SK-N-SH treated with all-trans-retinoic acid at 6 μM for 48 hours (cell line): ENCODE measurements at regions not wholly inside any gene's neighbourhood (a gene's known extent, or its start where the extent isn't known, plus 50 kb on each side); places are given as distances from the start of the nearest gene placed in this dataset.

ENCODE experiments used
- ATAC-seq: fragments of 200-7000 bp; cut with Tn5 transposase; 3 replicates; pipeline ENCODE4 v1.9.1; 2020; ENCODE audit warnings: mild to moderate bottlenecking, moderate library complexity
- ARNTL ChIP-seq: fragments of 450-650 bp; formaldehyde crosslinking; IDR thresholded peaks from 2 replicates; pipeline ENCODE4 v1.5.0; 2020; ENCODE audit warnings: low read depth, mild to moderate bottlenecking, moderate library complexity, borderline replicate concordance
- CSDC2 ChIP-seq: fragments of 250-450 bp; sonication (Bioruptor Pico); IDR thresholded peaks from 2 replicates; pipeline ENCODE4 v1.5.0; 2020; ENCODE audit warnings: mild to moderate bottlenecking, moderate library complexity
- ESRRG ChIP-seq: fragments of 250-450 bp; sonication (Bioruptor Pico); IDR thresholded peaks from 2 replicates; pipeline ENCODE4 v1.6.1; 2021; ENCODE audit warnings: mild to moderate bottlenecking
- GLIS3 ChIP-seq: fragments of 250-450 bp; sonication (Bioruptor Pico); IDR thresholded peaks from 2 replicates; pipeline ENCODE4 v1.5.0; 2020; ENCODE audit warnings: mild to moderate bottlenecking, moderate library complexity
- ISL1 ChIP-seq: fragments of 250-450 bp; sonication (Bioruptor Pico); IDR thresholded peaks from 2 replicates; pipeline ENCODE4 v2.1.2; 2022; ENCODE audit warnings: mild to moderate bottlenecking, moderate library complexity
- PPARA ChIP-seq: fragments of 250-450 bp; sonication (Bioruptor Pico); IDR thresholded peaks from 2 replicates; pipeline ENCODE4 v1.5.0; 2020; ENCODE audit warnings: mild to moderate bottlenecking, borderline replicate concordance
- RARB ChIP-seq: fragments of 250-450 bp; sonication (Bioruptor Pico); IDR thresholded peaks from 2 replicates; pipeline ENCODE4 v1.8.0; 2021; ENCODE audit warnings: mild to moderate bottlenecking, moderate library complexity
- SNAI2 ChIP-seq: fragments of 250-450 bp; sonication (Bioruptor Pico); IDR thresholded peaks from 2 replicates; pipeline ENCODE4 v1.5.0; 2020; ENCODE audit warnings: mild to moderate bottlenecking, moderate library complexity
- TCF4 ChIP-seq: fragments of 250-450 bp; sonication (Bioruptor Pico); IDR thresholded peaks from 2 replicates; pipeline ENCODE4 v1.8.0; 2021; ENCODE audit warnings: mild to moderate bottlenecking, moderate library complexity, borderline replicate concordance
- TOX ChIP-seq: fragments of 250-450 bp; sonication (Bioruptor Pico); IDR thresholded peaks from 2 replicates; pipeline ENCODE4 v1.8.0; 2021; ENCODE audit warnings: mild to moderate bottlenecking, moderate library complexity, borderline replicate concordance
- TSHZ2 ChIP-seq: fragments of 250-450 bp; sonication (Bioruptor Pico); IDR thresholded peaks from 2 replicates; pipeline ENCODE4 v1.5.0; 2020; ENCODE audit warnings: mild to moderate bottlenecking, moderate library complexity
- ZC3H10 ChIP-seq: fragments of 250-450 bp; sonication (Bioruptor Pico); IDR thresholded peaks from 2 replicates; pipeline ENCODE4 v1.5.1; 2021; ENCODE audit warnings: mild to moderate bottlenecking, moderate library complexity
- ZFP3 ChIP-seq: fragments of 250-450 bp; sonication (Bioruptor Pico); IDR thresholded peaks from 2 replicates; pipeline ENCODE4 v1.5.0; 2020; ENCODE audit warnings: mild to moderate bottlenecking, moderate library complexity
- ZFP30 ChIP-seq: fragments of 450-650 bp; formaldehyde crosslinking; IDR thresholded peaks from 2 replicates; pipeline ENCODE4 v1.5.0; 2022; ENCODE audit warnings: mild to moderate bottlenecking, moderate library complexity
- ZNF565 ChIP-seq: fragments of 450-650 bp; formaldehyde crosslinking; conservative IDR thresholded peaks from 2 replicates; pipeline ENCODE4 v1.5.0; 2020; ENCODE audit warnings: low read depth, mild to moderate bottlenecking, moderate library complexity
- ZNF8 ChIP-seq: fragments of 450-650 bp; formaldehyde crosslinking; IDR thresholded peaks from 2 replicates; pipeline ENCODE4 v1.5.0; 2020; ENCODE audit warnings: mild to moderate bottlenecking, moderate library complexity
- TF ChIP-seq, protein P1 (sequence below): fragments of 250-450 bp; sonication (Bioruptor Pico); IDR thresholded peaks from 2 replicates; pipeline ENCODE4 v1.8.0; 2020; ENCODE audit warnings: mild to moderate bottlenecking, moderate library complexity, borderline replicate concordance
- TF ChIP-seq, protein P2 (sequence below): fragments of 250-450 bp; sonication (Bioruptor Pico); IDR thresholded peaks from 2 replicates; pipeline ENCODE4 v1.5.1; 2021; ENCODE audit warnings: mild to moderate bottlenecking, moderate library complexity

DNA sequence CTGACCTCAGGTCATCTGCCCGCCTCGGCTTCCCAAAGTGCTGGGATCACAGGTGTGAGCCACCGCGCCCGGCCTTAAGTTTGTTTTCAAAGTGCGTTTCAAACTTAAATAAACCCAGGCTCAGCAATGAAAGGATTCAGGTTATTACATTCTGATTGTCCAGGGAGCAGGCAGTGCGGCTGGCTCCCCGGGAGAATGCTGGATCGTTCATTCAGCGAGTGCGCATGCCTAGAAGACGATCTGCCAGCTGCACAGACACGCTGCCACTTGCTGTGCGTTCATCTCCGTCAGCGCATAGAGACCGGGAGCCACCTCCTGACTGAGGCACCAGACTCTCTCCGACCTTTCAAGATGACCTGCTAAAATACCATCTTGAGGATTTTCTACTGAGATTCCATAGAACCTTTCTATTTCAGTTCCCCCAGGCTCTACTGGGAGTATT is 163.9 kb upstream of the ZNF217 start:
- no peak for TF ChIP-seq ESRRG (CRISPR knock-in tag)
- no peak for TF ChIP-seq ISL1 (CRISPR knock-in tag)
- TF ChIP-seq TCF4 (CRISPR knock-in tag), result no peak
- TF ChIP-seq, protein P1, sequence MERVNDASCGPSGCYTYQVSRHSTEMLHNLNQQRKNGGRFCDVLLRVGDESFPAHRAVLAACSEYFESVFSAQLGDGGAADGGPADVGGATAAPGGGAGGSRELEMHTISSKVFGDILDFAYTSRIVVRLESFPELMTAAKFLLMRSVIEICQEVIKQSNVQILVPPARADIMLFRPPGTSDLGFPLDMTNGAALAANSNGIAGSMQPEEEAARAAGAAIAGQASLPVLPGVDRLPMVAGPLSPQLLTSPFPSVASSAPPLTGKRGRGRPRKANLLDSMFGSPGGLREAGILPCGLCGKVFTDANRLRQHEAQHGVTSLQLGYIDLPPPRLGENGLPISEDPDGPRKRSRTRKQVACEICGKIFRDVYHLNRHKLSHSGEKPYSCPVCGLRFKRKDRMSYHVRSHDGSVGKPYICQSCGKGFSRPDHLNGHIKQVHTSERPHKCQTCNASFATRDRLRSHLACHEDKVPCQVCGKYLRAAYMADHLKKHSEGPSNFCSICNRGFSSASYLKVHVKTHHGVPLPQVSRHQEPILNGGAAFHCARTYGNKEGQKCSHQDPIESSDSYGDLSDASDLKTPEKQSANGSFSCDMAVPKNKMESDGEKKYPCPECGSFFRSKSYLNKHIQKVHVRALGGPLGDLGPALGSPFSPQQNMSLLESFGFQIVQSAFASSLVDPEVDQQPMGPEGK (CRISPR knock-in tag), result no peak
- no peak for TF ChIP-seq PPARA
- no peak for TF ChIP-seq ZNF8 (CRISPR knock-in tag)
- TF ChIP-seq, protein P2, sequence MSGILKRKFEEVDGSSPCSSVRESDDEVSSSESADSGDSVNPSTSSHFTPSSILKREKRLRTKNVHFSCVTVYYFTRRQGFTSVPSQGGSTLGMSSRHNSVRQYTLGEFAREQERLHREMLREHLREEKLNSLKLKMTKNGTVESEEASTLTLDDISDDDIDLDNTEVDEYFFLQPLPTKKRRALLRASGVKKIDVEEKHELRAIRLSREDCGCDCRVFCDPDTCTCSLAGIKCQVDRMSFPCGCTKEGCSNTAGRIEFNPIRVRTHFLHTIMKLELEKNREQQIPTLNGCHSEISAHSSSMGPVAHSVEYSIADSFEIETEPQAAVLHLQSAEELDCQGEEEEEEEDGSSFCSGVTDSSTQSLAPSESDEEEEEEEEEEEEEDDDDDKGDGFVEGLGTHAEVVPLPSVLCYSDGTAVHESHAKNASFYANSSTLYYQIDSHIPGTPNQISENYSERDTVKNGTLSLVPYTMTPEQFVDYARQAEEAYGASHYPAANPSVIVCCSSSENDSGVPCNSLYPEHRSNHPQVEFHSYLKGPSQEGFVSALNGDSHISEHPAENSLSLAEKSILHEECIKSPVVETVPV (CRISPR knock-in tag), result no peak
- no peak for TF ChIP-seq ARNTL (CRISPR knock-in tag)
- TF ChIP-seq ZFP30 (CRISPR knock-in tag), result no peak
- no peak for TF ChIP-seq GLIS3 (CRISPR knock-in tag)
- no peak for TF ChIP-seq TOX (CRISPR knock-in tag)
- no peak for TF ChIP-seq CSDC2 (CRISPR knock-in tag)
- no peak for ATAC-seq

GRCh38 chr20:53755733-53756531 is 162.3 kb upstream of the ZNF217 start:
- TF ChIP-seq ZNF8 (CRISPR knock-in tag), result no peak
- no peak for TF ChIP-seq ZNF565 (CRISPR knock-in tag)
- no peak for TF ChIP-seq TSHZ2 (CRISPR knock-in tag)
- TF ChIP-seq RARB (CRISPR knock-in tag), result no peak
- TF ChIP-seq ESRRG (CRISPR knock-in tag), result no peak
- TF ChIP-seq, protein P1 (CRISPR knock-in tag), result no peak
- TF ChIP-seq ZC3H10 (CRISPR knock-in tag), result no peak
- TF ChIP-seq, protein P2 (CRISPR knock-in tag), result no peak
- no peak for TF ChIP-seq GLIS3 (CRISPR knock-in tag)
- ATAC-seq, result no peak

DNA sequence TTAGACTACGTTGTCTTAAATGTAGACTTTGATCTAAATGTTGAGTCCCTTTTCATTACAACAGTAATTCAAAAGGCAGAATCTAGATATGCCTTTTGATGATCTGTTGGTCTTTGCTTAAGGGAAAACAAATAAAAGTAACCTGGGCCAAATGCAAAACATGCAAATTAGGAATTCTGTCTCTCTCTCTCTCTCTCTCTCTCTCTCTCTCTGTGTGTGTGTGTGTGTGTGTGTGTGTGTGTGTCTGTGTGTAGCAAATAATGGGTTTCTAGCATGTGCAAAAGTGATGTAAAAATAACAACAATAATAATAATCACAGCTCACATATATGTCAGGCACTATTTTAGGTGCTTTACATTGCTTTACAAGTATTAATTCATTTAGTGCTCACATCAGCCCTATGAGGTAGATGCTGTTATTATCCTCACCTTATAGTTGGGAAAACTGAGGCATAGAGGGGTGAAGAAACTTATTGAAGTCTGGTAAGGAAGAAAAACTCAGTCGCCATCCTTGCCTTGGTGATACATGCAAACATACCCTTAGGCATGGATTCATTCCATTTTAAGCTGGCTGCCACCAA is 160.3 kb upstream of the ZNF217 start:
- ATAC-seq, result no peak
- TF ChIP-seq TSHZ2 (CRISPR knock-in tag) (no peak), GLIS3 (CRISPR knock-in tag) (no peak), ZFP30 (CRISPR knock-in tag) (no peak), SNAI2 (CRISPR knock-in tag) (no peak), CSDC2 (CRISPR knock-in tag) (no peak), ZFP3 (no peak), PPARA (no peak)
- TF ChIP-seq, protein P1 (CRISPR knock-in tag), result no peak
- TF ChIP-seq, protein P2 (CRISPR knock-in tag), result no peak
